ENCODE measurements at regions not wholly inside any gene's neighbourhood (a gene's known extent, or its start where the extent isn't known, plus 50 kb on each side); places are given as distances from the start of the nearest gene placed in this dataset.

GRCh38 chr20:7269452-7269851, 502.0 kb downstream of the BMP2 start:
- POLR2A ChIA-PET = no interaction called here
- CTCF ChIA-PET = interaction anchor here (0.7 to 1.2 kb wide), 2 partner anchors 17 to 689 kb away, joined by 4 read pairs; no protein-coding TSS in a partner anchor
- Histone ChIP-seq H3K36me3 (ENCODE audit: control insufficient read depth in 2 of 2, insufficient read depth in 1 of 2, low read length in 2 of 2) (no peaks in the 10 kb centered on the region), H3K9me3 (ENCODE audit: control insufficient read depth, insufficient read depth, low read depth, low read length) (no peaks in the 10 kb centered on the region), H3K27ac (ENCODE audit: extremely low read depth, low read depth, low read length) (no peak overlapping the region), H3K4me1 (ENCODE audit: control insufficient read depth, insufficient read depth, low read length) (no peaks in the 10 kb centered on the region), H3K4me3 (ENCODE audit: low read depth, low read length) (no peak overlapping the region)
- TF ChIP-seq ZNF555 (tag by site-specific recombination; conservative IDR thresholded peaks at IDR 0.05) (no peak), ZNF211 (tag by site-specific recombination; IDR thresholded peaks at IDR 0.05; ENCODE audit: low read depth) (no peak), ZNF76 (tag by site-specific recombination; IDR thresholded peaks at IDR 0.05; ENCODE audit: borderline replicate concordance, low read depth) (no peak), ZNF514 (tag by site-specific recombination; IDR thresholded peaks at IDR 0.05) (no peak), FEZF1 (tag by site-specific recombination; IDR thresholded peaks at IDR 0.05) (no peak)
- TF ChIP-seq, protein P1, sequence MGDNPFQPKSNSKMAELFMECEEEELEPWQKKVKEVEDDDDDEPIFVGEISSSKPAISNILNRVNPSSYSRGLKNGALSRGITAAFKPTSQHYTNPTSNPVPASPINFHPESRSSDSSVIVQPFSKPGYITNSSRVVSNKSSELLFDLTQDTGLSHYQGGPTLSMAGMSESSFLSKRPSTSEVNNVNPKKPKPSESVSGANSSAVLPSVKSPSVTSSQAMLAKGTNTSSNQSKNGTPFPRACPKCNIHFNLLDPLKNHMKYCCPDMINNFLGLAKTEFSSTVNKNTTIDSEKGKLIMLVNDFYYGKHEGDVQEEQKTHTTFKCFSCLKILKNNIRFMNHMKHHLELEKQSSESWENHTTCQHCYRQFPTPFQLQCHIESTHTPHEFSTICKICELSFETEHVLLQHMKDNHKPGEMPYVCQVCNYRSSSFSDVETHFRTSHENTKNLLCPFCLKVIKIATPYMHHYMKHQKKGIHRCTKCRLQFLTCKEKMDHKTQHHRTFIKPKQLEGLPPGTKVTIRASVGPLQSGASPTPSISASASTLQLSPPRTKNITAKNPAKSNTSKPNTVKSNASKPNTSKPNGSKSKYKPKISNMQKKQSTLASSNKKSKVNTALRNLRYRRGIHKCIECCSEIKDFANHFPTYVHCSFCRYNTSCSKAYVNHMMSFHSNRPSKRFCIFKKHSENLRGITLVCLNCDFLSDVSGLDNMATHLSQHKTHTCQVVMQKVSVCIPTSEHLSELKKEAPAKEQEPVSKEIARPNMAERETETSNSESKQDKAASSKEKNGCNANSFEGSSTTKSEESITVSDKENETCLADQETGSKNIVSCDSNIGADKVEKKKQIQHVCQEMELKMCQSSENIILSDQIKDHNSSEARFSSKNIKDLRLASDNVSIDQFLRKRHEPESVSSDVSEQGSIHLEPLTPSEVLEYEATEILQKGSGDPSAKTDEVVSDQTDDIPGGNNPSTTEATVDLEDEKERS (tag by site-specific recombination; IDR thresholded peaks at IDR 0.05) = no peak

GRCh38 chr20:7272512-7272911, 505.0 kb downstream of the BMP2 start:
- ChIA-PET POLR2A (no interaction called here), CTCF (interaction anchor here (0.6 to 1.5 kb wide), 8 partner anchors 9 to 998 kb away, joined by 3 to 9 read pairs (median 3); no protein-coding TSS in a partner anchor)
- Histone ChIP-seq H3K27ac (ENCODE audit: extremely low read depth, low read depth, low read length) (no peak overlapping the region), H3K4me3 (ENCODE audit: low read depth, low read length) (no peak overlapping the region), H3K9me3 (ENCODE audit: control insufficient read depth, insufficient read depth, low read depth, low read length) (no peaks in the 10 kb centered on the region), H3K4me1 (ENCODE audit: control insufficient read depth, insufficient read depth, low read length) (no peaks in the 10 kb centered on the region), H3K36me3 (ENCODE audit: control insufficient read depth in 2 of 2, insufficient read depth in 1 of 2, low read length in 2 of 2) (no peaks in the 10 kb centered on the region)
- TF ChIP-seq ZNF704 (tag by site-specific recombination; IDR thresholded peaks at IDR 0.05) = no peak
- no peak for TF ChIP-seq SP3 (tag by site-specific recombination; IDR thresholded peaks at IDR 0.05)
- no peak for TF ChIP-seq ZFP41 (tag by site-specific recombination; IDR thresholded peaks at IDR 0.05; ENCODE audit: borderline replicate concordance)
- TF ChIP-seq PRDM4 (tag by site-specific recombination; IDR thresholded peaks at IDR 0.05) = no peak
- TF ChIP-seq ZNF560 (tag by site-specific recombination; IDR thresholded peaks at IDR 0.05; ENCODE audit: borderline replicate concordance) = no peak
- no peak for TF ChIP-seq FEZF1 (tag by site-specific recombination; IDR thresholded peaks at IDR 0.05)
- TF ChIP-seq KLF8 (tag by site-specific recombination; IDR thresholded peaks at IDR 0.05) = no peak
- TF ChIP-seq ZNF837 (tag by site-specific recombination; IDR thresholded peaks at IDR 0.05) = no peak
- TF ChIP-seq ZBTB8A (tag by site-specific recombination; IDR thresholded peaks at IDR 0.05) = no peak
- TF ChIP-seq, protein P2, sequence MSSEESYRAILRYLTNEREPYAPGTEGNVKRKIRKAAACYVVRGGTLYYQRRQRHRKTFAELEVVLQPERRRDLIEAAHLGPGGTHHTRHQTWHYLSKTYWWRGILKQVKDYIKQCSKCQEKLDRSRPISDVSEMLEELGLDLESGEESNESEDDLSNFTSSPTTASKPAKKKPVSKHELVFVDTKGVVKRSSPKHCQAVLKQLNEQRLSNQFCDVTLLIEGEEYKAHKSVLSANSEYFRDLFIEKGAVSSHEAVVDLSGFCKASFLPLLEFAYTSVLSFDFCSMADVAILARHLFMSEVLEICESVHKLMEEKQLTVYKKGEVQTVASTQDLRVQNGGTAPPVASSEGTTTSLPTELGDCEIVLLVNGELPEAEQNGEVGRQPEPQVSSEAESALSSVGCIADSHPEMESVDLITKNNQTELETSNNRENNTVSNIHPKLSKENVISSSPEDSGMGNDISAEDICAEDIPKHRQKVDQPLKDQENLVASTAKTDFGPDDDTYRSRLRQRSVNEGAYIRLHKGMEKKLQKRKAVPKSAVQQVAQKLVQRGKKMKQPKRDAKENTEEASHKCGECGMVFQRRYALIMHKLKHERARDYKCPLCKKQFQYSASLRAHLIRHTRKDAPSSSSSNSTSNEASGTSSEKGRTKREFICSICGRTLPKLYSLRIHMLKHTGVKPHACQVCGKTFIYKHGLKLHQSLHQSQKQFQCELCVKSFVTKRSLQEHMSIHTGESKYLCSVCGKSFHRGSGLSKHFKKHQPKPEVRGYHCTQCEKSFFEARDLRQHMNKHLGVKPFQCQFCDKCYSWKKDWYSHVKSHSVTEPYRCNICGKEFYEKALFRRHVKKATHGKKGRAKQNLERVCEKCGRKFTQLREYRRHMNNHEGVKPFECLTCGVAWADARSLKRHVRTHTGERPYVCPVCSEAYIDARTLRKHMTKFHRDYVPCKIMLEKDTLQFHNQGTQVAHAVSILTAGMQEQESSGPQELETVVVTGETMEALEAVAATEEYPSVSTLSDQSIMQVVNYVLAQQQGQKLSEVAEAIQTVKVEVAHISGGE (tag by site-specific recombination; conservative IDR thresholded peaks at IDR 0.05; ENCODE audit: low read depth) = no peak
- TF ChIP-seq PATZ1 (tag by site-specific recombination; IDR thresholded peaks at IDR 0.05) = no peak
